ENCODE measurements at regions not wholly inside any gene's neighbourhood (a gene's known extent, or its start where the extent isn't known, plus 50 kb on each side); places are given as distances from the start of the nearest gene placed in this dataset.

DNA sequence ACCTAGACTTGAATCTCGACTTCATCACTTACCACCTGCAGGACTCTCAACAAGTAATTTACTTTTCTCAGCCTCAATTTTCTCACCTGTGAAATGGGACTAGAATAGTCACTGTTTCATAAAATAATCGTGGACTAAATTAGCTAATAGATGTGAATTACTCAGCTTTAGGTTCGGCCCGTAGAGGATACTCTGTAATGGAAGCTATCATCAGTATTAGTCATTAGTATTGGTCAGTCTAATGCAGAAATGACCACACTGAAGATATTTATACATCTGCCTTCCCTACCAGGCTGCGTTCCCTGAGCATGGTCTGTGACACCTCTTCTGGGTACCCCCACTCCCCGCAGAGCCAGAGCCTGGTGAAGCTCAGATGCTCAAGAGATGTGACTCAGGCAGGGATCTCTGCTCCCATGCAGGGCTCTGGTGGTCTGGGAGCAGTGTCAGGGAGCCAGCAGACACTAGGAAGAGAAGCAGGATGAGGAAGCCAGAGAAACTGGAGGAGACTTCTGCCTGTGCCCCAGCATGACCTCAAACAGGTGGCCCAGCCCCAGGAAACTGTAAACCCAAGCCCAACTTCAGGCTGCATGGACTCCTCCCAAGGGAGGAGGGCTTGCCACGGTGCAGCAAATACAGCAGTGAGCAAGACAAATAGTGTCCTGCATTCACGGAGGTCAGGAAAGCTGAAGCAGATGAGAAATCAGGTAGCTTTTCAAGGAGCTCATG lies 88.0 kb upstream of the E2F8 start:
- TF ChIP-seq, protein P1, sequence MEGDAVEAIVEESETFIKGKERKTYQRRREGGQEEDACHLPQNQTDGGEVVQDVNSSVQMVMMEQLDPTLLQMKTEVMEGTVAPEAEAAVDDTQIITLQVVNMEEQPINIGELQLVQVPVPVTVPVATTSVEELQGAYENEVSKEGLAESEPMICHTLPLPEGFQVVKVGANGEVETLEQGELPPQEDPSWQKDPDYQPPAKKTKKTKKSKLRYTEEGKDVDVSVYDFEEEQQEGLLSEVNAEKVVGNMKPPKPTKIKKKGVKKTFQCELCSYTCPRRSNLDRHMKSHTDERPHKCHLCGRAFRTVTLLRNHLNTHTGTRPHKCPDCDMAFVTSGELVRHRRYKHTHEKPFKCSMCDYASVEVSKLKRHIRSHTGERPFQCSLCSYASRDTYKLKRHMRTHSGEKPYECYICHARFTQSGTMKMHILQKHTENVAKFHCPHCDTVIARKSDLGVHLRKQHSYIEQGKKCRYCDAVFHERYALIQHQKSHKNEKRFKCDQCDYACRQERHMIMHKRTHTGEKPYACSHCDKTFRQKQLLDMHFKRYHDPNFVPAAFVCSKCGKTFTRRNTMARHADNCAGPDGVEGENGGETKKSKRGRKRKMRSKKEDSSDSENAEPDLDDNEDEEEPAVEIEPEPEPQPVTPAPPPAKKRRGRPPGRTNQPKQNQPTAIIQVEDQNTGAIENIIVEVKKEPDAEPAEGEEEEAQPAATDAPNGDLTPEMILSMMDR (IDR thresholded peaks at IDR 0.05): no peak
- TF ChIP-seq SIN3A (IDR thresholded peaks at IDR 0.05; ENCODE audit: borderline replicate concordance, insufficient read depth, low read depth, low read length) (no peak), POLR2AphosphoS5 (IDR thresholded peaks at IDR 0.05; ENCODE audit: low read depth, low read length) (no peak), TCF7L2 (IDR thresholded peaks at IDR 0.05; ENCODE audit: low read depth, low read length) (no peak)
